ENCODE measurements at regions not wholly inside any gene's neighbourhood (a gene's known extent, or its start where the extent isn't known, plus 50 kb on each side); places are given as distances from the start of the nearest gene placed in this dataset.

- TF ChIP-seq ZNF577 (CRISPR knock-in tag; IDR thresholded peaks at IDR 0.05; ENCODE audit: borderline replicate concordance, low read depth) (no peak), ZSCAN31 (CRISPR knock-in tag; IDR thresholded peaks at IDR 0.05; ENCODE audit: low read depth) (no peak), CBX1 (IDR thresholded peaks at IDR 0.05; ENCODE audit: low read depth) (no peak), ZNF598 (CRISPR knock-in tag; IDR thresholded peaks at IDR 0.05; ENCODE audit: borderline replicate concordance) (peak; percentile 62; the same call in 1 of the 2 replicates), RFX5 (IDR thresholded peaks at IDR 0.05; ENCODE audit: low read depth, low read length) (no peak), BCL3 (CRISPR knock-in tag; IDR thresholded peaks at IDR 0.05) (0 out of 2 replicates have a peak, but pooled peaks have one; percentile 9), CCDC6 (CRISPR knock-in tag; IDR thresholded peaks at IDR 0.05) (0 out of 2 replicates have a peak, but pooled peaks have one; percentile 28), SRY (CRISPR knock-in tag; IDR thresholded peaks at IDR 0.05) (no peak), ZBTB25 (CRISPR knock-in tag; IDR thresholded peaks at IDR 0.05) (peak; percentile 40; the same call in 1 of the 2 replicates), LRRFIP1 (CRISPR knock-in tag; conservative IDR thresholded peaks at IDR 0.05) (no peak), SRSF4 (IDR thresholded peaks at IDR 0.05; ENCODE audit: low read depth, low read length, poor library complexity, severe bottlenecking) (no peak), RELA (CRISPR knock-in tag; IDR thresholded peaks at IDR 0.05) (no peak), ETV5 (CRISPR knock-in tag; IDR thresholded peaks at IDR 0.05; ENCODE audit: borderline replicate concordance) (no peak), GABPA (IDR thresholded peaks at IDR 0.05; ENCODE audit: low read depth, low read length) (no peak), GABPA (CRISPR knock-in tag; IDR thresholded peaks at IDR 0.05; ENCODE audit: low read depth) (no peak), ZFP1 (CRISPR knock-in tag; IDR thresholded peaks at IDR 0.05) (no peak), TARDBP (CRISPR knock-in tag; IDR thresholded peaks at IDR 0.05) (peak; percentile 63; the same call in 1 of the 2 replicates), ZBTB8A (CRISPR knock-in tag; IDR thresholded peaks at IDR 0.05; ENCODE audit: borderline replicate concordance, low read depth) (no peak), TMF1 (CRISPR knock-in tag; IDR thresholded peaks at IDR 0.05; ENCODE audit: low read depth) (no peak), ZNF644 (CRISPR knock-in tag; IDR thresholded peaks at IDR 0.05; ENCODE audit: low read depth) (no peak), ZSCAN30 (CRISPR knock-in tag; IDR thresholded peaks at IDR 0.05) (no peak), ZFX (CRISPR knock-in tag; IDR thresholded peaks at IDR 0.05; ENCODE audit: low read depth) (peak; percentile 33; the same call in 1 of the 2 replicates), SCMH1 (CRISPR knock-in tag; IDR thresholded peaks at IDR 0.05; ENCODE audit: borderline replicate concordance) (no peak), ZNF230 (CRISPR knock-in tag; IDR thresholded peaks at IDR 0.05) (no peak), ZNF121 (CRISPR knock-in tag; IDR thresholded peaks at IDR 0.05) (no peak), SMAD3 (CRISPR knock-in tag; IDR thresholded peaks at IDR 0.05) (no peak), ZNF720 (CRISPR knock-in tag; IDR thresholded peaks at IDR 0.05) (no peak), ZNF333 (CRISPR knock-in tag; IDR thresholded peaks at IDR 0.05; ENCODE audit: borderline replicate concordance) (no peak), ZBTB1 (CRISPR knock-in tag; IDR thresholded peaks at IDR 0.05; ENCODE audit: borderline replicate concordance) (no peak)
Observed at GRCh38 chr2:120680136-120680761, 55.4 kb upstream of the GLI2 start (continued).
